Dendritic cell treated with granulocyte-macrophage colony-stimulating factor and Interleukin-4, amounts not matched to agents 40 ng/mL and 50 ng/mL, for 4 days (primary cell): ENCODE measurements at regions not wholly inside any gene's neighbourhood (a gene's known extent, or its start where the extent isn't known, plus 50 kb on each side); places are given as distances from the start of the nearest gene placed in this dataset.
"Not testable (repeated sequence)": the region's sequence is repeated elsewhere in the genome, so short reads cannot be mapped to it uniquely, and the experiment has no call there.

Experiments
- H3K27ac Mint-ChIP-seq: one replicate; pipeline ENCODE4 v1.8.0; 2022; ENCODE audit warnings: mild to moderate bottlenecking, mixed read lengths
- H3K27me3 Mint-ChIP-seq: one replicate; pipeline ENCODE4 v1.8.0; 2022; ENCODE audit warnings: mild to moderate bottlenecking, mixed read lengths
- H3K36me3 Mint-ChIP-seq: one replicate; pipeline ENCODE4 v1.8.0; 2022; ENCODE audit warnings: low read depth, mixed read lengths
- H3K4me1 Mint-ChIP-seq: one replicate; pipeline ENCODE4 v1.8.0; 2022; ENCODE audit warnings: low read depth, mixed read lengths
- H3K4me3 Mint-ChIP-seq: one replicate; pipeline ENCODE4 v1.8.0; 2022; ENCODE audit warnings: mild to moderate bottlenecking, moderate library complexity, mixed read lengths
- H3K9me3 Mint-ChIP-seq: one replicate; pipeline ENCODE4 v1.8.0; 2022; ENCODE audit warnings: mixed read lengths
- intact Hi-C: fragments of 100-400 bp; cut with micrococcal nuclease; formaldehyde crosslinking; loops from one replicate; pipeline ENCODE4 v1.15.0; 2022

GRCh38 chr3:158026236-158026635 lies 80.0 kb downstream of the SHOX2 start:
- no peaks in the 10 kb centered on the region for H3K27me3 Mint-ChIP-seq
- H3K27ac Mint-ChIP-seq: no peak overlapping the region
- H3K4me1 Mint-ChIP-seq: no peaks in the 10 kb centered on the region
- no peaks in the 10 kb centered on the region for H3K36me3 Mint-ChIP-seq
- peaks cover 19% of the 10 kb centered on the region for H3K9me3 Mint-ChIP-seq
- intact Hi-C loops: no loop called here
- H3K4me3 Mint-ChIP-seq: no peak overlapping the region

GRCh38 chr3:158019897-158020296 lies 86.3 kb downstream of the SHOX2 start:
- H3K4me1 Mint-ChIP-seq, H3K36me3 Mint-ChIP-seq, H3K27me3 Mint-ChIP-seq, H3K4me3 Mint-ChIP-seq, H3K27ac Mint-ChIP-seq, intact Hi-C loops: not testable (repeated sequence)
- H3K9me3 Mint-ChIP-seq: peaks cover 26% of the 10 kb centered on the region

- no peaks in the 10 kb centered on the region for H3K4me1 Mint-ChIP-seq
- no peaks in the 10 kb centered on the region for H3K27me3 Mint-ChIP-seq
- H3K27ac Mint-ChIP-seq: no peak overlapping the region
- intact Hi-C loops: no loop called here
- H3K4me3 Mint-ChIP-seq: no peak overlapping the region
- H3K36me3 Mint-ChIP-seq: no peaks in the 10 kb centered on the region
- peaks cover 26% of the 10 kb centered on the region for H3K9me3 Mint-ChIP-seq
Observed at GRCh38 chr3:158018462-158018861, 87.8 kb downstream of the SHOX2 start.

GRCh38 chr3:158012901-158013300 lies 93.3 kb downstream of the SHOX2 start:
- intact Hi-C loops: no loop called here
- no peaks in the 10 kb centered on the region for H3K27me3 Mint-ChIP-seq
- H3K4me1 Mint-ChIP-seq: no peaks in the 10 kb centered on the region
- no peak overlapping the region for H3K4me3 Mint-ChIP-seq
- peaks cover 34% of the 10 kb centered on the region for H3K9me3 Mint-ChIP-seq
- no peaks in the 10 kb centered on the region for H3K36me3 Mint-ChIP-seq
- no peak overlapping the region for H3K27ac Mint-ChIP-seq

- intact Hi-C loops: no loop called here
- H3K4me3 Mint-ChIP-seq: no peak overlapping the region
- no peaks in the 10 kb centered on the region for H3K27me3 Mint-ChIP-seq
- no peaks in the 10 kb centered on the region for H3K4me1 Mint-ChIP-seq
- no peak overlapping the region for H3K27ac Mint-ChIP-seq
- H3K9me3 Mint-ChIP-seq: peaks cover 29% of the 10 kb centered on the region
- no peaks in the 10 kb centered on the region for H3K36me3 Mint-ChIP-seq
Observed at GRCh38 chr3:158005391-158006100, 100.7 kb downstream of the SHOX2 start.

GRCh38 chr3:157999246-157999645 lies 107.0 kb downstream of the SHOX2 start:
- intact Hi-C loops: no loop called here
- no peak overlapping the region for H3K4me3 Mint-ChIP-seq
- no peaks in the 10 kb centered on the region for H3K4me1 Mint-ChIP-seq
- peaks cover 50% of the 10 kb centered on the region for H3K9me3 Mint-ChIP-seq
- H3K27ac Mint-ChIP-seq: no peak overlapping the region
- H3K36me3 Mint-ChIP-seq: no peaks in the 10 kb centered on the region
- H3K27me3 Mint-ChIP-seq: no peaks in the 10 kb centered on the region

GRCh38 chr3:157982359-157982758 lies 123.9 kb downstream of the SHOX2 start:
- no peaks in the 10 kb centered on the region for H3K4me1 Mint-ChIP-seq
- intact Hi-C loops: no loop called here
- no peaks in the 10 kb centered on the region for H3K9me3 Mint-ChIP-seq
- H3K27me3 Mint-ChIP-seq: no peaks in the 10 kb centered on the region
- no peaks in the 10 kb centered on the region for H3K36me3 Mint-ChIP-seq
- H3K4me3 Mint-ChIP-seq: no peak overlapping the region
- H3K27ac Mint-ChIP-seq: no peak overlapping the region

DNA sequence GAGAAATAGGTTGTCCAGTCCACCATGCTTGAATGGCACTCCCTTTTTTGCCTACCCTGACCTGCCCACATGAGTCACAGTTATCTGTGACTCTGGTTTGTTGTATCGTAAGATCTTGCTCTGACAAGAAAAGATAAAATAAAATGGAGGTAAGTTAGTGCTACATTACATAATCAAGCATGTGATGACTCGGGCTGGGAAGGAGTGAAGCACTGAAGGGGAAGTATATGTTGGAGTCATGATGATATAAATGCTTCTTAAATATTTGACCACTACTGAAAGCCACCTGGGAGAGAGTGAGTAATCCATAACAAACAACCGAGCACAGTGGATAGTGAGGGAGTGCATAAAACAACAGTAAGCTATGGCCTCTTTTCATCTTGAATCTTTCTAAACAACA lies 124.4 kb downstream of the SHOX2 start:
- Mint-ChIP-seq H3K27me3 (no peaks in the 10 kb centered on the region), H3K4me1 (no peaks in the 10 kb centered on the region), H3K9me3 (no peaks in the 10 kb centered on the region), H3K27ac (no peak overlapping the region), H3K36me3 (no peaks in the 10 kb centered on the region), H3K4me3 (no peak overlapping the region)
- intact Hi-C loops: no loop called here

- Mint-ChIP-seq H3K36me3 (no peaks in the 10 kb centered on the region), H3K4me3 (no peak overlapping the region), H3K27me3 (no peaks in the 10 kb centered on the region), H3K4me1 (no peaks in the 10 kb centered on the region), H3K27ac (no peak overlapping the region), H3K9me3 (no peaks in the 10 kb centered on the region)
- intact Hi-C loops: no loop called here
Observed at GRCh38 chr3:157979022-157979421, 127.2 kb downstream of the SHOX2 start.

DNA sequence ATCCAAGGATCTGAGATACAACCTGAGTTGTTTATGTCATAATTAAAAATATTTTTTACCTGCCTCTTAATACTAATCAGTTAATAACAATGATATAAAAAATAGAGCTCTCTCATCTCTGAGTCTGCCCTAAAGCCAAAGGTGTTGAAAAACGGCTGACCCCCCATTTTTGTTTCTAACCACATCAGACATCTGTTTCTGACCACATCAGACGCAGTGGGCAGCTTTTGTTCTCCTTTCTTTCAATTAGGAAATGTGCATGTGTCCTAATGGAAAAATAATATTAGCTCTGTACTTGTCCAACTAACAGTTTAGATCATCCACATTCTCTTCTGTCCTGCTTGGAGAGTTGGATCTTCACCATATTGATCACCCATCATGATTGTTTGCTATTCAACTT lies 144.6 kb downstream of the SHOX2 start:
- no peaks in the 10 kb centered on the region for H3K27me3 Mint-ChIP-seq
- no peaks in the 10 kb centered on the region for H3K4me1 Mint-ChIP-seq
- intact Hi-C loops: no loop called here
- no peaks in the 10 kb centered on the region for H3K36me3 Mint-ChIP-seq
- no peaks in the 10 kb centered on the region for H3K9me3 Mint-ChIP-seq
- H3K4me3 Mint-ChIP-seq: no peak overlapping the region
- no peak overlapping the region for H3K27ac Mint-ChIP-seq

- Mint-ChIP-seq H3K36me3 (no peaks in the 10 kb centered on the region), H3K27me3 (no peaks in the 10 kb centered on the region), H3K27ac (no peak overlapping the region), H3K4me1 (no peaks in the 10 kb centered on the region), H3K4me3 (no peak overlapping the region), H3K9me3 (no peaks in the 10 kb centered on the region)
- intact Hi-C loops: no loop called here
Observed at GRCh38 chr3:157958457-157958856, 147.8 kb downstream of the SHOX2 start.

GRCh38 chr3:157956850-157957249 lies 149.4 kb downstream of the SHOX2 start:
- Mint-ChIP-seq H3K4me3 (no peak overlapping the region), H3K36me3 (no peaks in the 10 kb centered on the region), H3K9me3 (no peaks in the 10 kb centered on the region), H3K4me1 (no peaks in the 10 kb centered on the region), H3K27me3 (no peaks in the 10 kb centered on the region), H3K27ac (no peak overlapping the region)
- intact Hi-C loops: no loop called here

DNA sequence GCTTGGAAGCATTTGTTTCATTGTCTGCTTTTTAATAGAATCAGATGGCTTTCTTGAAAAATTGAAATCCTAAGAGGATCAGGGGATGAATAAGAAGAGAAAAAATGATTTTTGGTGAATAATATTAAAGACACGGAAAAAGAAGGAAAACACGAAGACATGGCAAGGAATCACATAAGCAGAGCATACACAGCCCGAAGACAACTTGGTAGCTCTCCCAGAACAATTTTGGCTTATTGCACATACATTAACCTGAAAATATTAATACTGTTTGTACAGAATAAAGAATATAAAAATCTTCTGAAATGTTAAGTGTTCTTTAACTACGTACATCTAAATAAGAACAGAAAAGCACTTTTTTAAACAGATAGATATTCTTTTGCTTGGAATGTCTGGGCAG lies 150.0 kb downstream of the SHOX2 start:
- H3K36me3 Mint-ChIP-seq: no peaks in the 10 kb centered on the region
- no peaks in the 10 kb centered on the region for H3K9me3 Mint-ChIP-seq
- H3K27me3 Mint-ChIP-seq: no peaks in the 10 kb centered on the region
- H3K4me3 Mint-ChIP-seq: no peak overlapping the region
- intact Hi-C loops: no loop called here
- H3K4me1 Mint-ChIP-seq: no peaks in the 10 kb centered on the region
- H3K27ac Mint-ChIP-seq: no peak overlapping the region

GRCh38 chr3:157953565-157953964 lies 152.7 kb downstream of the SHOX2 start:
- Mint-ChIP-seq H3K4me3 (no peak overlapping the region), H3K36me3 (no peaks in the 10 kb centered on the region), H3K9me3 (no peaks in the 10 kb centered on the region), H3K27me3 (no peaks in the 10 kb centered on the region), H3K27ac (no peak overlapping the region), H3K4me1 (no peaks in the 10 kb centered on the region)
- intact Hi-C loops: no loop called here

DNA sequence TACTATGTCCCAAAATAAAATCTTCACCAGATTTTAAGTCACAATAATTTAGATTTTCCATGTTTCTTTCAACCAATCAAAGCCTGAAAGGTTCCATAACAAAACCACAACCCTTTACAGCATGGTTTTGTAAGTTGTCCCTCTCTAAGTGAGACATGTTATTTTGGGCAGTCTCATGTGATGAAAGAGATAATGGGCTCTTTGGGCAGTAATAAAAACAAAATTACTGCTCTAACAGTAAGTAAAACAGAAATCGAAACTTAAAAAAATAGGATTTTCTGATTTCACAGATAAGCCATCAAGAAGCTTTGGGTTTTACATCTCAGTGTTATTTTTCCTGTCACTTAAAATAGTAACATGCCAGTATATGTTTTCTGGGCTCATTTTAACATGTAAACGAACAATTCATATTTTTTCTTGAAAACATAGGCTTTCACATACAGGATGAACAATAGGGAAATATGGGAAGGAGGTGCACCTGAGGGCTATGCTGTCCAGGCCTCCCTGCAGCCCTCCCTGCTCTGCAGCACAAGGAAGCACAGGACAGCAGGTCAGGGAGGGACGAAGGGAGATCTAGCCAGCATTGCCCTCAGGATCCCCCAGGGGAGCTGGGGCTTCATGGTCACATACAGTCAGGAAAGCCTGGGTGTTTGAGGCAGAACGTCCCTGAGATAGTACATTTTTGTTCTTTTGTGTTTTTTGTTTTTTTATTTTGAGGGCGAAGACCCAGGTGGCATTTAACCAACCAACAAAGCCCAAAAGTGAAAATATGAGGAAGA lies 157.4 kb downstream of the SHOX2 start:
- no peaks in the 10 kb centered on the region for H3K27me3 Mint-ChIP-seq
- H3K27ac Mint-ChIP-seq: no peak overlapping the region
- H3K36me3 Mint-ChIP-seq: no peaks in the 10 kb centered on the region
- H3K4me3 Mint-ChIP-seq: no peak overlapping the region
- no peaks in the 10 kb centered on the region for H3K9me3 Mint-ChIP-seq
- H3K4me1 Mint-ChIP-seq: no peaks in the 10 kb centered on the region
- intact Hi-C loops: no loop called here
